Heart left ventricle (tissue), 16 donors: ENCODE measurements at regions not wholly inside any gene's neighbourhood (a gene's known extent, or its start where the extent isn't known, plus 50 kb on each side); places are given as distances from the start of the nearest gene placed in this dataset.

Experiments
- ATAC-seq, 4 donors: fragments of 200-7000 bp; cut with Tn5 transposase; one replicate each; pipeline ENCODE4 v1.9.1; 2020 to 2022; ENCODE audit warnings: moderate library complexity in 4 of 4, mild to moderate bottlenecking in 3 of 4, moderate number of reproducible peaks in 1 of 4
- DNase-seq, 5 donors: peaks; one replicate each; pipeline ENCODE4 v3.0.0-alpha.2; 2020
- H3K27ac ChIP-seq, 12 donors: fragments of 200-600 bp; sonication (generic) in 4 of 12; one replicate each; pipeline versions ENCODE4 v1.5.0 to v1.8.0; 2016 to 2022; ENCODE audit warnings: mild to moderate bottlenecking in 2 of 12
- H3K27me3 ChIP-seq, 9 donors: fragments of 200-600 bp; sonication (generic) in 2 of 9; one replicate each; pipeline versions ENCODE4 v1.5.1 to v1.8.0; 2016 to 2022; ENCODE audit warnings: mild to moderate bottlenecking in 3 of 9
- H3K36me3 ChIP-seq, 9 donors: fragments of 200-600 bp; sonication (generic) in 2 of 9; one replicate each; pipeline versions ENCODE4 v1.5.0 to v1.8.0; 2018 to 2022; ENCODE audit warnings: mild to moderate bottlenecking in 2 of 9
- H3K4me1 ChIP-seq, 12 donors: fragments of 200-600 bp; sonication (generic) in 4 of 12; one replicate each; pipeline versions ENCODE4 v1.5.0 to v1.8.0; 2016 to 2022; ENCODE audit warnings: mild to moderate bottlenecking in 3 of 12
- H3K4me3 ChIP-seq, 12 donors: fragments of 200-600 bp; sonication (generic) in 4 of 12; one replicate each; pipeline versions ENCODE4 v1.5.0 to v1.8.0; 2017 to 2022; ENCODE audit warnings: mild to moderate bottlenecking in 9 of 12, moderate library complexity in 4 of 12
- H3K9me3 ChIP-seq, 12 donors: fragments of 200-600 bp; sonication (generic) in 4 of 12; one replicate each; pipeline versions ENCODE4 v1.5.0 to v1.8.0; 2016 to 2022; ENCODE audit warnings: mild to moderate bottlenecking in 1 of 12
- POLR2A ChIP-seq, 2 donors: fragments of 450-650 bp; IDR thresholded peaks; one replicate each; pipeline ENCODE4 v1.6.1; 2017; ENCODE audit warnings: antibody characterized with exemption in 2 of 2, mild to moderate bottlenecking in 2 of 2, moderate library complexity in 2 of 2
- WGBS, 4 donors: extraction: QIAGEN DNeasy Blood & Tissue Kit in 2 of 4; methylation state at CpG; one replicate each; pipeline versions ENCODE4 v1.1.5 to v1.1.7; 2013 to 2018; 5-methylcytosine and 5-hydroxymethylcytosine counted together
- intact Hi-C, 10 donors: fragments of 100-400 bp; cut with DNase I; formaldehyde crosslinking; loops; one replicate each; pipeline versions ENCODE4 v1.11.1 to v1.14.2; 2022
- TF ChIP-seq, protein P1 (sequence below), 12 donors: fragments of 200-600 bp; sonication (generic) in 4 of 12; IDR thresholded peaks; one replicate each; pipeline versions ENCODE4 v1.5.0 to v1.8.0; 2018 to 2022; ENCODE audit warnings: antibody characterized with exemption in 12 of 12, mild to moderate bottlenecking in 5 of 12
- donor health status: ischemic (EF 13 %, LVEDD 7.1; RV severe dilation, severe dysfunction).
- donor health status: healthy with polysubstance abuse.
- donor health status: DM: no; HTN: yes; CAD: no.
- donor health status: DM: no; HTN: no; CAD: no.
- donor health status: ischemic (EF 25% LVEDD 6.9; RV normal size, moderate dysfunction).
- donor health status: ischemic (EF 25% LVEDD 5.7; RV mildly dilated, moderate dysfunction).
- donor health status: healthy.
- donor health status: DM: yes; HTN: yes; CAD: no.
- donor health status: ischemic (EF 35%, LVEDD 5.7; RV mildly dilated, moderate dysfunction).
- donor health status: nonischemic (EF 11% LVEDD 7.7; RV severe dilation, severe dysfunction).
- donor health status: DM: yes; HTN: yes; CAD: no.
- donor health status: PGD.
- donor health status: ischemic (EF 29% LVEDD 5.4; RV normal size, mild dysfunction).
- donor health status: nonischemic (EF 23%, LVEDD 6.1; RV moderate dilation, normal function).

DNA sequence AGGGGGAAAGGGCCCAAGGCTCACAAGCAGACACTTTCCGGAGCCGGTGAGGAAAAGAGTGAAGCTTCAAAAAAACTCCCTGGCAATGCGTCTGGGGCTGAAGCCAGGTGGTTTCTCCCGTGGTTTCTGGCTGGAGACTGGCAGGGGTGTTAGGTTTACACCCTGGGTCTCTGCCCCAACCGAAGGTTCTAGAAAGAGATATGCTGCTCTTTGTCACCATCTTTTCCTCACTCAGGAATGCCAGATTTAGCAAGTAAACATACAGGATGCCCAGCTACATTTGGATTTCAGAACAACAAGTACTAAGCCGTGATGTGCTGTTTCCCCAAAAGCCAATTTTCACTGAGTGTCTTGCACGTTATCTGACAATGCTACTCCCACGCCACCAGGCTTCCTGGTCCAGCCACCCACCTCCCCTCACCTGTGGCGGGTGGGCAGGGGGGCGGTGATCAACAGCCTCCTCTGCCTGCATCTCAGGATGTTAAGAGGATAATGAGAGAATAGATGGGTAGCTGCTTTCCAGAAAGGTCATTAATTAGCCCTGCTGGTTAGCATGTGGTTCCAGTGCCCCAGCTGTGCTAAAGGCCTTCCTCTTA lies 69.6 kb upstream of the OLIG2 start:
- Histone ChIP-seq H3K4me1 (no peaks in the 10 kb centered on the region), H3K27me3 (peaks cover 0 to 85% (median 15%) of the 10 kb centered on the region in 9 donors), H3K9me3 (no peaks in the 10 kb centered on the region), H3K36me3 (no peaks in the 10 kb centered on the region), H3K27ac (no peak overlapping the region), H3K4me3 (no peak overlapping the region)
- WGBS, 4 donors: 53 to 57% (median 55%) methylated on average over 9 to 10 of the region's 10 CpGs
- intact Hi-C loops: loop anchor here in 1 of 10 donors (10.0 kb wide), 1 partner anchor 61 kb away; no protein-coding TSS in a partner anchor
- ATAC-seq (no peak), DNase-seq (no peak)
- TF ChIP-seq, protein P1, sequence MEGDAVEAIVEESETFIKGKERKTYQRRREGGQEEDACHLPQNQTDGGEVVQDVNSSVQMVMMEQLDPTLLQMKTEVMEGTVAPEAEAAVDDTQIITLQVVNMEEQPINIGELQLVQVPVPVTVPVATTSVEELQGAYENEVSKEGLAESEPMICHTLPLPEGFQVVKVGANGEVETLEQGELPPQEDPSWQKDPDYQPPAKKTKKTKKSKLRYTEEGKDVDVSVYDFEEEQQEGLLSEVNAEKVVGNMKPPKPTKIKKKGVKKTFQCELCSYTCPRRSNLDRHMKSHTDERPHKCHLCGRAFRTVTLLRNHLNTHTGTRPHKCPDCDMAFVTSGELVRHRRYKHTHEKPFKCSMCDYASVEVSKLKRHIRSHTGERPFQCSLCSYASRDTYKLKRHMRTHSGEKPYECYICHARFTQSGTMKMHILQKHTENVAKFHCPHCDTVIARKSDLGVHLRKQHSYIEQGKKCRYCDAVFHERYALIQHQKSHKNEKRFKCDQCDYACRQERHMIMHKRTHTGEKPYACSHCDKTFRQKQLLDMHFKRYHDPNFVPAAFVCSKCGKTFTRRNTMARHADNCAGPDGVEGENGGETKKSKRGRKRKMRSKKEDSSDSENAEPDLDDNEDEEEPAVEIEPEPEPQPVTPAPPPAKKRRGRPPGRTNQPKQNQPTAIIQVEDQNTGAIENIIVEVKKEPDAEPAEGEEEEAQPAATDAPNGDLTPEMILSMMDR (IDR thresholded peaks at IDR 0.05): no peak
- no peak for TF ChIP-seq POLR2A (IDR thresholded peaks at IDR 0.05)

DNA sequence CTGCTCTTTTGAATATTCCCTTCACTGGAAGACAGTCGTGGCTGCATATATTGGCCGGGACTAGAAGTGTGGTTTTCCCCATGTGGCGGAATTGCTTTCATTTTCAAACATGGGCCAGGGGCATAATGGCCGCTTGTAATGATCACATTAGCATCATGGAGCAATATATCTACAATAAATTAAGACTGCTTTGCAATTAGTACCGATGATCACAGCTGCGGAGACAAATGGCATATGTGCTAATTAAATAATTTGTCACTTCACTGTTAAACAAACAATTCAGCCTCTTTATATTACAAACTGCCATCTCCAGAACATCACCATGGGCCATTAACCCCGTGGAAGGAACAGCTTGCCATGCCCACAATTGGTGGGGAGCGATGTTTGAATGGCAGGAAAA lies 68.2 kb upstream of the OLIG2 start:
- ATAC-seq: no peak
- Histone ChIP-seq H3K36me3 (no peaks in the 10 kb centered on the region), H3K27me3 (peaks cover 0 to 82% (median 15%) of the 10 kb centered on the region in 9 donors), H3K4me3 (no peak overlapping the region), H3K9me3 (no peaks in the 10 kb centered on the region), H3K4me1 (no peaks in the 10 kb centered on the region), H3K27ac (no peak overlapping the region)
- DNase-seq: no peak
- intact Hi-C loops: loop anchor here in 1 of 10 donors (10.0 kb wide), 1 partner anchor 63 kb away; no protein-coding TSS in a partner anchor
- TF ChIP-seq, protein P1 (IDR thresholded peaks at IDR 0.05): no peak
- no peak for TF ChIP-seq POLR2A (IDR thresholded peaks at IDR 0.05)
- 81 to 86% (median 85%) methylated on average over 8 of the region's 8 CpGs for WGBS, 4 donors

DNA sequence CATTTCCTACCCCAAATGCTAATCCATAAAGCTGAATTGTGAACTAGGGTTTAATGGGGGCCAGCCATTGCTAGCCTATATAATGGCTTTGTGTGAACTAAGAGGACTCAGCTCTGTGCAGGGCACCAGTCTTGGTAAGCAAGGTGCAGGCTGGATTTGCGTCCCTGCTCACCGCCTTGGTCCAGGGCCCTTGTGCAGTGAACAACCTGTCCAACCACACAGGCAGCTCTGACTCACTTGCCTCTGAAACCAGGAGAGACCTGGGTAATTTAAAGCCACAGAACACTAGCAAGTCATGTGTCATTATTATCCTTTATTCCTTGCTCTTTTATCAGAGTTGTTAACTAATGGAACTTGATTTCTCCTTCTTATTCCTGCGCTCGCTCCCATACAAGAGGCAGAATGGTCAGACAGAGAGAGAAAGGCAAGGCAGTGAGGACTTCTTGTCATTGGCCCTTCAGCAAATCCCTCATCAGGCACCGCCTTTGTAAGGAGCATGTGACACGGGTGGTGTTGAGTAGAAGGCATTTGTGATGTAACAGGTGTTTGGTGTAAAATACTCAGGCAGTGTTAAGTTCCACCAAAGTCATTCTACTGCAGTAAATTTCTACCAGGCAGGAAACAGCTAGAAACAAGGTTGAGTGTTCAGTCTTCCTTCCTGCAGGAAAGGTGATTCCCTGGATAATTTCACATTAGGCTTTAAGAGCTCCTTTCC lies 67.3 kb upstream of the OLIG2 start:
- no peak for ATAC-seq
- DNase-seq: no peak
- H3K4me3 ChIP-seq: no peak overlapping the region
- no peaks in the 10 kb centered on the region for H3K36me3 ChIP-seq
- intact Hi-C loops: loop anchor here in 1 of 10 donors (10.0 kb wide), 1 partner anchor 64 kb away; no protein-coding TSS in a partner anchor
- peaks cover 0 to 79% (median 15%) of the 10 kb centered on the region in 9 donors for H3K27me3 ChIP-seq
- TF ChIP-seq, protein P1 (IDR thresholded peaks at IDR 0.05): no peak
- no peak for TF ChIP-seq POLR2A (IDR thresholded peaks at IDR 0.05)
- WGBS, 4 donors: 72 to 77% (median 76%) methylated on average over 6 of the region's 6 CpGs
- H3K27ac ChIP-seq: no peak overlapping the region
- no peaks in the 10 kb centered on the region for H3K4me1 ChIP-seq
- no peaks in the 10 kb centered on the region for H3K9me3 ChIP-seq

DNA sequence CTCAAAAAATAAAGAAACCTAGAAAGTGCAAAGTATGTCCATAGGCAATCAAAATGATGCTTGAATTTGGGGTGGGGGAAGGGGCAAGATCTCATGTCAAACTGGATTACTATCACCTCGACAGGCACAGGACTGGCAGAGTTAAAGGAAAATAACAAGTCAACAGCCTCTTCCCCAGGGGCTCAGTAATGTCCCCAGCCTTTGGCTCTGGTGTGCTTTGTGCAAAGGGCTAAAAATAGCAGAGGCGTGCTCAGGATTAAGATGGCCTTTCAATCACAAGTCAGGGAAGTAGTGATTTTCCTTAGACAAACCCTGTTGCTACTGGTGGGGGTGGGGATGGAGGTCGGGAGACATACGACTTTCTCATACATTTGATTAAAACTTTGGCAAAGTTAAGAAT lies 63.5 kb upstream of the OLIG2 start:
- intact Hi-C loops: no loop called here
- 19 to 30% (median 25%) methylated on average over 4 of the region's 4 CpGs for WGBS, 4 donors
- Histone ChIP-seq H3K9me3 (no peaks in the 10 kb centered on the region), H3K4me3 (no peak overlapping the region), H3K27me3 (peaks cover 0 to 42% (median 12%) of the 10 kb centered on the region in 9 donors), H3K4me1 (no peaks in the 10 kb centered on the region), H3K36me3 (no peaks in the 10 kb centered on the region), H3K27ac (no peak overlapping the region)
- DNase-seq (no peak), ATAC-seq (peak in 2 of 4 donors; percentile 60 to 68)
- TF ChIP-seq, protein P1 (IDR thresholded peaks at IDR 0.05): no peak
- no peak for TF ChIP-seq POLR2A (IDR thresholded peaks at IDR 0.05)
